ENCODE measurements at regions not wholly inside any gene's neighbourhood (a gene's known extent, or its start where the extent isn't known, plus 50 kb on each side); places are given as distances from the start of the nearest gene placed in this dataset.

DNA sequence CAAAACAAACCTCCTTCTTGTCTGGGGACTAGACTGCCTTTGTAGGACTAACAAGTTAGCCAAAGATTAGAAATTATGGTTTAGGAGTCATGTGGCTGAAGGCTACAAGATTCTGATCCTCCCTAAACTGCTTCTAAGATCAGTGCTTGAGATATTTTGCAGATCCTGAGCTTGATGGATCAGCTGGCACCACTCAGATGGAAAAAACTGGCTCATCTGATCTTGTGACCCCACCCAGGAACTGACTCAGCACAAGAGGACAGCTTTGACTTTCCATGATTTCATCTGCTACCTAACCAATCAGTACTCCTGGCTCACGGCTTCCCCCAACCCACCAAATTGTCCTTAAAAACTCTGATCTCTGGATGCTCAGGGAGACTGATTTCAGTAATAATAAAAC, 271.5 kb upstream of the TAC1 start:
- no peak for DNase-seq
- WGBS, 4 donors = 78 to 84% (median 81%) methylated on average over 1 of the region's 1 CpG
- Histone ChIP-seq H3K27ac (no peak overlapping the region), H3K36me3 (replicated peaks in 1 of 2) (no peaks in the 10 kb centered on the region), H3K27me3 (no peaks in the 10 kb centered on the region), H3K4me1 (replicated peaks in 1 of 2) (no peaks in the 10 kb centered on the region), H3K4me3 (no peak overlapping the region), H3K9me3 (replicated peaks in 1 of 3) (no peaks in the 10 kb centered on the region)
- intact Hi-C loops (cut with DNase I) = no loop called here
- TF ChIP-seq CTCF (IDR thresholded peaks at IDR 0.05) = no peak
- no peak for TF ChIP-seq POLR2A (IDR thresholded peaks at IDR 0.05)

GRCh38 chr7:97461596-97461995, 270.3 kb upstream of the TAC1 start:
- intact Hi-C loops (cut with DNase I) = no loop called here
- TF ChIP-seq POLR2A (IDR thresholded peaks at IDR 0.05) (no peak), CTCF (IDR thresholded peaks at IDR 0.05) (no peak)

DNA sequence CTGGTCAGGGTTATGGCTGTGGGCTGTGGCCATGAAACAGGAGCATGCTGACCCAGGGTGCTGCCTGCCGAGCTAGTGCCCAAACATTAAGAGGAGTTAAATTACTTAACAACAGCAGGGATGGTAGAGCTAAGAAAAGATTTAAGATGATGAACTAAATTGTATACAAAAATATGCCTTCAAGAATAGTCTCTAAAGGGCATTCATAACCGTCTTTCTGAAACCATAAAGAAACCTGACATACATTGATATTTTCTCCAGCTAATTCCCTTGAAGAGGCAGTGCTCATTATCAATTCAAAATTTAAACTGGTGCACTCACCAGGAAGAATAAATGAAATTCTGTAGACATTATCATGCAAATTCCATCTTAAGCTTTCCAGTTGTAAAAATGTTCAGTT, 265.8 kb upstream of the TAC1 start:
- DNase-seq = no peak
- no peaks in the 10 kb centered on the region for H3K27me3 ChIP-seq
- no peaks in the 10 kb centered on the region for H3K4me1 ChIP-seq (replicated peaks in 1 of 2)
- H3K4me3 ChIP-seq = no peak overlapping the region
- H3K27ac ChIP-seq = no peak overlapping the region
- intact Hi-C loops (cut with DNase I) = no loop called here
- no peaks in the 10 kb centered on the region for H3K9me3 ChIP-seq (replicated peaks in 1 of 3)
- TF ChIP-seq POLR2A (IDR thresholded peaks at IDR 0.05) (no peak), CTCF (IDR thresholded peaks at IDR 0.05) (no peak)
- WGBS, 4 donors = 51 to 67% (median 61%) methylated on average over 2 of the region's 2 CpGs
- no peaks in the 10 kb centered on the region for H3K36me3 ChIP-seq (replicated peaks in 1 of 2)

More at GRCh38 chr7:97461596-97461995, 270.3 kb upstream of the TAC1 start:
- Histone ChIP-seq H3K36me3 (replicated peaks in 1 of 2) (no peaks in the 10 kb centered on the region), H3K9me3 (replicated peaks in 1 of 3) (no peaks in the 10 kb centered on the region), H3K27ac (no peak overlapping the region), H3K4me1 (replicated peaks in 1 of 2) (no peaks in the 10 kb centered on the region), H3K4me3 (no peak overlapping the region), H3K27me3 (no peaks in the 10 kb centered on the region)
- no peak for DNase-seq

DNA sequence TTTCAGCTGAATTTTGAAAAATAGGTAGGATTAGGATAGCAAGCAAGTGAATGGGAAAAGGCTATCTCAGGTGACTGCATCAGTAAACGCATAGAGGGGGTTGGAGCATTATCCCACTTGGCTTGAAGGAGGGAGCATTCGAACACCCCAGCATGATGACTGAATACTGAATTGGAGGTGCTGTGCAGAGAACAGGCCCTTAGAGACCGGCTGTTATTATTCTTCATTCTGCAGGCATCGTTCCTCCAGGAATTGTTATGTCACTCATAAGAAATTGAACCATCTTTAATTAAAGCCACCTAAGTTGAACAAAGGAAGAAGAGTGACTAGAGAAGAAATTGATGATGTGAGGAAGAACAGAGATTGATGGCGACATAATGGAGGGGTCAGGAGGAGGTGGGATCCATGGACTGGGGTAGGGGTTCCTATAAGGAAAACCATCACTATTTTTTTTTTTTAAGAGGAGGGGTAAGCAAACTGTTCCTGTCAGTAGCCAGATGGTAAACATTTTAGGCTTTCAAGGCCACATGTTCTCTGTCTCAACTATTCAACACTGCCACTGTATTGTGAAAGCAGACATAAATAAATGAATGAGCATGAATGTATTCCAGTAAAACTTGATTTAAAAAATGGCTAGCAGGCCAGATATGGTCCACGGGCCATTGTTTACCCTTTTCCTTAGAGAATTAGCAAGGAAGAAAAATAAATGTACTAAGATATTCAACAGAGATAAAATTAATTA, 264.7 kb upstream of the TAC1 start:
- Histone ChIP-seq H3K9me3 (replicated peaks in 1 of 3) (no peaks in the 10 kb centered on the region), H3K4me3 (no peak overlapping the region), H3K36me3 (replicated peaks in 1 of 2) (no peaks in the 10 kb centered on the region), H3K27ac (no peak overlapping the region), H3K27me3 (no peaks in the 10 kb centered on the region), H3K4me1 (replicated peaks in 1 of 2) (no peaks in the 10 kb centered on the region)
- intact Hi-C loops (cut with DNase I) = no loop called here
- WGBS, 4 donors = 59 to 67% (median 63%) methylated on average over 6 of the region's 6 CpGs
- DNase-seq = no peak
- TF ChIP-seq CTCF (IDR thresholded peaks at IDR 0.05) = no peak
- TF ChIP-seq POLR2A (IDR thresholded peaks at IDR 0.05) = no peak

All from adrenal gland (tissue), 9 donors.